Left forelimb (tissue), 1 donor: ENCODE measurements at regions not wholly inside any gene's neighbourhood (a gene's known extent, or its start where the extent isn't known, plus 50 kb on each side); places are given as distances from the start of the nearest gene placed in this dataset.

ENCODE experiments used
- DNase-seq: peaks from one replicate; pipeline ENCODE4 v3.0.0-alpha.2; 2018; ENCODE audit warnings: low spot score

- no peak for DNase-seq
Observed at GRCh38 chr2:217336694-217337093, 476.8 kb upstream of the TNP1 start.

- no peak for DNase-seq
Observed at GRCh38 chr2:217335341-217335966, 475.6 kb upstream of the TNP1 start.

DNA sequence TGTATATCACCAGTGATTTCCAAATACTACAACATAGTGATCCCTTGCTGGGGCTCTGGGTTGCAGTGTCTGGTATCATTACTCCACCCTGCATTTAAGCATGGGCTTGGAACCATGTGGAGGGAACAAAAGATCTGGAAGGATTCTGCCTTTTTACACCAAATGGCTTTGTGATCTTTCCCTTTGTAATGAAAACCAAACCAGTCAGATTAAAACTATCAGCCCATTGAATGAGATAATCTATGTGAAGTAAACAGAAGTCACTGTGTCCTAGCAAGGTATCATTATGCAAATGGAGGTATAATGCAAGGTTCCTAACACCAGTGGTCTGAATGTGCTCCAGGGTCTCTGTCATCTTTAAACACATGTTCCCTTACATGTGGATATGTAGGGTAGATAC, 474.7 kb upstream of the TNP1 start:
- no peak for DNase-seq

DNA sequence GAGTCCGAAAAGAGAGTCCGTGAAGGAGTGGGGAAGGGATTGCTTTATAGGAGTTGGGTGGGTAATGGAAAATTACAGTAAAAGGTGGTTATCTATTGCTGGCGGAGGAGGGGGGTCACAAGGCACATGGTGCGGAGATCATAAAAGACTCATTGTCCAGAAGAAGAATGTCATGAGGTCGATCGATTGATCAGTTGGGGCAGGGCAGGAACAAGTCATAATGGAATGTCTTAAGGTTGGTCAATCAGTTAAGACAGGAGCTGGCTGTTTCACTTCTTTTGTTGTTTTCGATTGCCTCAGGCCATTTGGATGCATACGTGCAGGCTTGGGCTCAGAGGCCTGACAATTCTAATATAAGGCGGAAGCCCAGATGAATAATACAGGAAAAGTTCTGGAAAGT, 473.0 kb upstream of the TNP1 start:
- no peak for DNase-seq

GRCh38 chr2:217332417-217332791, 472.5 kb upstream of the TNP1 start:
- DNase-seq, result no peak

DNA sequence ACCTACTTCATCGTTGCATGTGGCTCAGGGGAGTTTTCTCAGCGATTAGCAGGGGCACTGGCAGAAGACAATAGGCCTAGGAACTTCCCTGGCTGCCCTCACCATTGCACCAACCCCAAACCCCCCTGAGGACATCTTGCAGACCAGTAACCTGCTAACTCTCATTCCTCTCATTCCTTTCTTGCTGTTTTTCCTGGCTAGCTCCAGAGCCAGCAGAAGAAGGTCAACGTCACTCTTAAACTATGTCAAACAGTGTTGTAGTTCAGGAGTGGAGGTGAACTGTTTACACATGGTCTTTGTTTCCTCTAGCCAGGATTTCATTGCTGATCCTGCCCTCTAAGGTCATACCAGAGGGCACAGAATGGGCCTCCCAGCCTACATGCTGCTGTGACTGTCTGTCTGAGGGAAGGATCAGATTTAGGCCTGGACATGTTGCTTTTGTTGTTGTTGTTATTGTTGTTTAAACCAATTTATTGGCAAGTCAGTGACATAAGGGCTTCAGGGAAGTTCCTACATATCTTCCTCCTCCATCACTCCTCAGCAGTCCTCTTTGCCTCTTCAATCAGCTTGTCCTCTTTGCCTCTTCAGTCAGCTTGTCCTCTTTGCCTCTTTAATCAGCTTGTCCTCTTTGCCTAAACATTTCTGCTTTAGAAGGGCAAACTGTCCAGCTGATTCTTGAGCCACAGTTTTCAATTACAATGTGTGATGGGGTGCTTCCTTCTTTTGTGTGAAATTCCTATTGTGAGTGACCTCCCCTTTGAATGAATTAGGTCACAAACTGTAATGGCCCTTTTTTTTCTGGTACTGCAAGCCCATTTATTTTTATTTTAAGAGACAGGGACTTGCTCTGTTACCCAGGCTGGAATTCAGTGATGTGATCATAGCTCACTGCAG, 471.9 kb upstream of the TNP1 start:
- no peak for DNase-seq

GRCh38 chr2:217330647-217331046, 470.8 kb upstream of the TNP1 start:
- DNase-seq, result no peak

GRCh38 chr2:217329023-217329431, 469.2 kb upstream of the TNP1 start:
- no peak for DNase-seq

DNA sequence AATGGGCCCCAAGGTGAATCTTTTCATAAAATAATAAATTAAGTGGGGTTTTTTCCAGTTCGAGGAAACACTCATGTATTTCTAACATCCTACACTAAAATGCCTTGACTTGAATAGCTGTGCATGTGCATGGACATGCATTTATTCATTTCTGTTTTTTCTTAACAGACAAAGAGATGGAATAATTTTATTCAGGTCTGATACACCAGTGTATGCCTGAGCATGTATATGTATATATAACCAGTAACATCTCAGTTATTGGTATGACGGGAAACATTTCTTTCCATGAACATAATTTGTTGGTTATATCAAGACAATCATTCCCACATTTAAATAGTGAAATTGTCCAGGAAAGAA, 468.7 kb upstream of the TNP1 start:
- no peak for DNase-seq

GRCh38 chr2:217327953-217328621, 468.2 kb upstream of the TNP1 start:
- DNase-seq, result no peak

- no peak for DNase-seq
Observed at GRCh38 chr2:217326238-217327022, 466.6 kb upstream of the TNP1 start.

GRCh38 chr2:217325816-217326215, 466.0 kb upstream of the TNP1 start:
- DNase-seq, result no peak

DNA sequence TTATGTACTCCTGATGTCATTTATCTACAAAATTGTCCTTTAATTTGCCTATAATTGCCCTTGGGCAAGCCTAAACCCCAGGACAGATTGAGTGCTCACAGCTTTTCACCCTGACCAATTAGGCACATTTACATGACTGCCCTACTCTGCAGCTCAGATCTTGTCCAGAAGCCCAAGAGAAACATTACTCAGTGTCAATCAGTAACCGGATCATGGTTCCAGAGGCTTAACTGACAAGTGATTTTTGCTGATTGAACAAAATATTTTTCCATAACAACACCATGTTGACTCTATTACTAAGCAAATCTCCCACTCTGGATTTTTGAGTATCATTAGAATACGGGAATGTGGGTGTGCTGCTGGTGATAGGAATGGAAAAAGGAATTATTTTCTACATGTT, 465.4 kb upstream of the TNP1 start:
- DNase-seq, result no peak

- no peak for DNase-seq
Observed at GRCh38 chr2:217316743-217317142, 456.9 kb upstream of the TNP1 start.

- no peak for DNase-seq
Observed at GRCh38 chr2:217314021-217314460, 454.2 kb upstream of the TNP1 start.

- DNase-seq, result no peak
Observed at GRCh38 chr2:217313386-217313785, 453.5 kb upstream of the TNP1 start.

GRCh38 chr2:217309056-217309455, 449.2 kb upstream of the TNP1 start:
- DNase-seq, result no peak

GRCh38 chr2:217307023-217307422, 447.2 kb upstream of the TNP1 start:
- no peak for DNase-seq

DNA sequence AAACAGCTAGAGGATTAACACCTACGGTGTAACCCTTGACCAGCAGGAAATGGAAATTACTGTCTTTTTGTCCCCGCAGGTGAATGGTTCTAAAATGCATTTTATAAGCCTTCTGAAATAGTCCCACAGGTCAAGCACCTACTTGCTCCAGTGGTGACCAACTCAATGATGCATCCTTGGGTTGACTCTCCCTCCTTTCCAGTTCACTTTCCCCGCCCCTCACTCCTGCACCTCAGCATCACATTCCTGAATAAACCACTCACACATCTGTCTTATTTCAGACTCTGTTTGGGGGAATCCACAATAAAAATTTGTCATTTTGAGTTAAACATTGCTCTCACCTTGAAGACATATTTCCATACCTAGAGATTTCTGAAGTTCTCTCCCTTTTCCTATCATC, 446.0 kb upstream of the TNP1 start:
- no peak for DNase-seq

DNA sequence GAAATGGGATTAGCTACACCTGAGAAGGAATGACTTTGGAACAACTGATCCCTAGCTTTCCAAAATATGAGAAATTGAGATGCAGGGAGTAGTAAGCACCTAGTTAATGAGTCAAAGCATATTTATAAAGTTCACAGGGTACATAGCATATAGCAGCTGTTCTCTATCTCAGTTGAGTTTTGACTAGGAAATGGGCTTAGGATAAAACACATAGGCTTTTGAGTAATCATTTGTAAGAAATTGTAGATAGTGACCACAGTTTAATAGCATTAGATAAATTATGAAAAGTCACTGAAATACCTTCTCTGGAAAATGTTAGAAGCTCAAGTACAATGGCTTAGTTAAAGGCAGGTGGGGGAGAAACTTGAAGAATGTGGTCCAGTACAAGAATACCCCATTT, 444.7 kb upstream of the TNP1 start:
- DNase-seq, result no peak

DNA sequence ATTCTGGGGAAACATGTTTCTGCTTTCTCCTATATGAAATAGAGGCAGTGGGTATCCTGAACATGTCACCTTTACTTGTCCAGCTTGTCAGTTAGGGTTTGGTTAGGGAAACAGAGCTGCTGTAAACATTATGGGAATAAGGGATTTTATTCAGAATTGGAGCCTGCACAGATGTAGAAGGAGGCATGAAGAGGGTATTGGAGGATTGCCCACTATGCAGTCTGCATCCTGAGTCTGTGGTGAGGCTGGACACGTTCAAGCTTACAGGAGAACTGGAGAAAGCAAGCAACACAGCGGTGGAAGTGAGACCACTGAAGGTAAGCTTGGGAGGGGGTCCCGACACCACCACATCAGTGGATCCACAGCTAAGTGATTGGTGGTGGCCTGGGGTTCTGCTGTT, 443.0 kb upstream of the TNP1 start:
- DNase-seq, result no peak

GRCh38 chr2:217301142-217301925, 441.5 kb upstream of the TNP1 start:
- DNase-seq, result no peak
